HS-5 (cell line): ENCODE measurements at regions not wholly inside any gene's neighbourhood (a gene's known extent, or its start where the extent isn't known, plus 50 kb on each side); places are given as distances from the start of the nearest gene placed in this dataset.

Source experiments
- DNase-seq: peaks from one replicate; pipeline ENCODE4 v3.0.0-alpha.2; 2012; ENCODE audit warnings: low read depth

- DNase-seq, result no peak
Observed at GRCh38 chr2:128983094-128983493, 664.4 kb upstream of the HS6ST1 start.

DNA sequence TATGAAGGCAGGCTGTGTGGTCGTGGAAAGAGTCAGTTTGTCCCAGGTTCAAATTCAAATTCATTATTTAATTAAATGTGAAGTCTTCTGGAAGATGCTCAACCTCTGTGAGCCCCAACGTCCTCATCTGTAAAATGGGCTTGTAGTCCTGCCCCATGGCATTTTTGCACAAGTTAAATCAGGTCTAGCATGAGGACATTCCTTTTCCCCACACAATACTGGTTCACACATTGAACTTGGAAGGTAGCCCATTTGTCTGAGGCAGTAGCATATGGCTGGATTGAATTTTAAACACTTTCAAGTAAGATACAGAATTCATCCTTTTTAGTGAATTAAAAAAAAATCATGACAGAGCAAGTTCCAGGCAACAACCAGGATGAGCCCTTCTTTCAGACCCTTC is 665.4 kb upstream of the HS6ST1 start:
- no peak for DNase-seq

- no peak for DNase-seq
Observed at GRCh38 chr2:128984855-128985254, 666.2 kb upstream of the HS6ST1 start.

- DNase-seq, result no peak
Observed at GRCh38 chr2:128986026-128986715, 667.5 kb upstream of the HS6ST1 start.

GRCh38 chr2:128986867-128987268 is 668.2 kb upstream of the HS6ST1 start:
- DNase-seq, result no peak

DNA sequence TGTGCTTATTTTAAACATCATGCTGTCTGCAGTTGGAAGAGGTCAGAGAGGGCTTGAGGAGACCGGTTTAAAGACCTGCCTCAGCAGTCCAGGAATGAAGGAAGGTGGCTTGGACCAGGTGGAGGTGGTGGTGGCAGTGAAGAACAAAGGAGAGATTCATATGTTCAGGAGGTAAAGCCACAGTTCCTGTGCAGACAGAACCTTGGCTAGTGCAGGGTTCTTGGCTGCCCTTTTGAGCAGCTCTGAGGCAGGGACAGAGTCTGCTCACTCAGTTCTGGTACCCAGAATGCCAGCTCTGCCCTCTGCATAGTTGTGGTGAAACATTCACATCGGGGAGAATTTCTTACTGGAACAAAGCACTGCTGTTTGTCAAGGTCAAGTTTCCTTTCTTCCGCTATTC is 669.7 kb upstream of the HS6ST1 start:
- no peak for DNase-seq

- no peak for DNase-seq
Observed at GRCh38 chr2:128988967-128989366, 670.3 kb upstream of the HS6ST1 start.

DNA sequence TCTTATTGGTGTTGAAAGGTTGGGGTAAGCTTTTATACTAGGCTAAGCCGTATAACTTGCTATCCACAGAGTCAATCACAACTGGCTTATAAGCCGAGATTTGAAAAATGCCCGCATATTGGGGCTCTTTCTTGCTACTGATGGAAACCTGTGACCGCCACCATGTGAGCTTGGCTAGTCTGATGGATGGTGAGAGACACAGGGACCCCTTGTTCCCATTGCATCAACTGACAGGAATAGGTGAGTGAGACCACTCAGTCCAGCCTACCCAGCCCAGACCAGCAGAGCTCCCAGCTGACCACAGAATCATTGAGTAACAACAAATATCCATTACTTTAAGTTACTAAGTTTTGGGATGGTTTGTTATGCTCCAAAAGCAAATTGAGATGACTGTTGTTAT is 676.4 kb upstream of the HS6ST1 start:
- DNase-seq, result no peak

DNA sequence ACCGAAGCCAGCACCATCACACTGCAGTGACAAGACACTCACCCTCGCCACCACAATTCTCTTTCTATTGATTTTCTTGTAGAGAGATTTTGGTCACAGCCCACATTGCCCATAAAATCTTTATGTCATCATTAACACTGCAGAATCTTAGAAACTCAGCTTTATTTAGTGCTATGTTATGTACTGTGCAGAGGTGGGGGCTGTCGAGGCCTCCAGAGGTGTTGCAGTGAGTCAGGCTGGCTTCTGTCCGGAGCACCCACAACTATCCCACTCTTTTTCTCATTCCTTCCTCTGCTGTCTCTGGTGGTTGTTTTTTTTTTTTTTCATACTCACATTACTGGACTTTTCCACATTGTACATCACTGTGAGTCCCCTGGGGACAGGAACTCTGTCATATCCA is 677.4 kb upstream of the HS6ST1 start:
- no peak for DNase-seq

DNA sequence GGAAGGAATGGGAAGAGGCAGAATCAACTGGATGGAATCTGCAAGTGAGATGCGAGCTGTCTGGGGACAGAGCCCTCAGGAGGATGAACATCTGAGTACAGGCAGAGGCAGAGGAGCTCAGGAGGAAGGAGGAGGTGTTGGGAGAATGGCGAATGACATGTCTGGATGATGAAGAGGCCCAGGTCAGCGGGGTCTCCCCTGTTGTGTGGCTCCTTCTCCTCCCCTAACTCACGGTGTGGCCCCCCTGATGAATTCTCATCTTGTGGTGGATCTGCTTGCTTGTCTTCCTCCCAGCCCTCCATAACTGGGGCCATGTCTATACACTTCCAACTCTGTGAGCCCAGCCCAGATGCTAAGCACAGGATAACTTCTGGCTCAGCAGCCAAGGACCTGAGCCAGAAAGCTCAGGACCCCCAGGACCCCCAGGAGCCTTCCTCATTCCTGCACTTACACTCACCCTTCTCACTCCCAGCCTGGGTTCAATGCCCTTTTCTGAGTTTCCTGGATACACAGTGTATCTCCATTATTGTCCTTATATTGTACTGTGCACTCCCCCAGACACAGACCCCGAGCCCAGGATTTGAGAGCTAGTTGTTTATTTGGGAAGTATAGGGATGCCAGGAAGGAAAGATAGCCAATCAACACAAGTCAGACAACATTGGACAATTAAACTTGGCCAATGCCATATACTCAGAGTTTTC is 678.6 kb upstream of the HS6ST1 start:
- DNase-seq, result no peak

- DNase-seq, result no peak
Observed at GRCh38 chr2:129001926-129002325, 683.3 kb upstream of the HS6ST1 start.

DNA sequence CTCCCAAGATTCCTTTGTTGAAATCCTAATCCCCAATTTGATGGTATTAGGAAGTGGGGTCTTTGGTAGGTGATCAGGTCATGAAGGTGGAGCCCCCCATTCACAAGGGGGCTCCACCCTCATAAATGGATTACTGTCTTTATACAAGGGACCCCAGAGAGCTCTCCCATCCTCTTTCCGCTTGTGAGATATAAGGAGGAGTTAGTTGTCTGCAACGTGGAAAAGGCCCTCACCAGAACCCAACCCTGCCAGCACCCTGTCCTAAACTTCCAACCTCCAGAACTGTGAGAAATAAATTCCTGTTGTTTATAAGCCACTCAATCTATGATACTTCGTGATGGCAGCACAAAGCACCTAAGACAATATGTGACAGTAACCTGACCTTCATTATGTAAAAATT is 684.1 kb upstream of the HS6ST1 start:
- DNase-seq, result no peak

DNA sequence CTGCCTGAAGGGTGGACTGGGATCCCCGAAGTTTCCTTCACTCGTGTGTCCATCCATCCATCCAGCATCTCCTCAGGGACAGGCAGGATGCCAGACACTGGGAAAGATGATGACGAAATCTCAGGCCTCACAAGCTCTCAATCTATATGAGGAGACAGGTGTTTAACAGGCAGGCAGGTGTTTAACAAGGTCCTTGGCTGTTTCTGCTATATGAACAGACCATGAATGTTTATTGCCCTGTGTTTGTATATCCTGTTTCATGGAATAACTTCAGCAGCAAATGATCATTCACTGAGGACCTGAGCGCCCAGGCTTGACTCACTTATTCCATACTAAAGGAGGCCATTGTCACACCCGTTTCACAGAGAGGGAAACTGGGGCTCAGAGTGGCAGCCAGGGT is 685.8 kb upstream of the HS6ST1 start:
- no peak for DNase-seq

GRCh38 chr2:129004940-129005490 is 686.3 kb upstream of the HS6ST1 start:
- DNase-seq, result no peak

DNA sequence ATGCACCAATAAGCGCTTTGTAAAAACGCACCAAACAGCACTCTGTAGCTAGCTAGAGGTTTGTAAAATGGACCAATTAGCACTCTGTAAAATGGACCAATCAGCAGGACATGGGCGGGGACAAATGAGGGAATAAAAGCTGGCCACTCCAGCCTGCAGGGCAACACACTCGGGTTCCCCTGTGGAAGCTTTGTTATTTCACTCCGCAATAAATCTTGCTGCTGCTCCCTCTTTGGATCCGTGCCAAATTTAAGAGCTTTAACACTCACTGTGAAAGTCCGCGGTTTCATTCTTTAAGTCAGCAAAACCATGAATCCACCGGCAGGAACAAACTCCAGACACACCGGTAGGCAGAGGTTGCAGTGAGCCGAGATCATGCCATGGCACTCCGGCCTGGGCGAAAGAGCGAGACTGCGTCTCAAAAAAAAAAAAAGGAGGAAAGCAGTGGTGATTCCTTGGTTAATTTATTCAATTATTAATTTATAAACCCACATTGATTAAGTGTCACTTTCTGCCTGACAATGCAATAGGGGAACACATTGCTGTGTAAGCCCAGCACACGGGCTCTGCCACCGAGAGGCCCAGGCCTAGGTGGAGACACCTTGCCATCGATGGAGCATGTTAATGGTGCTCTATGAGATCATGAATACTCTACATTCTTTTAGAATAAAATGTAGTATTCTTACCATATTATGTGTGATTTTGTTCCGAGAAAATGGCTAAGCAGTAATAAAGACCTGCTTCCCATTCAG is 687.6 kb upstream of the HS6ST1 start:
- DNase-seq, result no peak

DNA sequence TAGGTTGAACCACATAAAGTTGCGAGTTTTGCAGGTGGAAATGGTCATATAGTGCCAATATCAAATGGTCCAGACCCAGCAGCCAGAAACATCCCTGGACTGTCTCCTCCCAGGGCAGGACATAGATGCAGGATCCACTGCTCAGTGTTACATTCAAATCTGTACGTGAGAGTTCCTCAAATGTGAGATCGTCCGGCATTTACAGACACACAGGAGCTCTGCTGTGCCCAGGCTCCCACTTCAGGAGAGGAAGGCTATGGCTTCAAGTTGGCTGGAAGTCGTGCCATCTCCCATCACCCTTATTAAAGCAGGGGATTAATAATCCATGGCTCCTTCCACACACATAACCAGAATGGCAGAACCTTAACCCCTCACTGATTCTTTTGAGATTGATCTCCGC is 688.2 kb upstream of the HS6ST1 start:
- DNase-seq, result no peak

GRCh38 chr2:129008055-129008880 is 689.6 kb upstream of the HS6ST1 start:
- no peak for DNase-seq

DNA sequence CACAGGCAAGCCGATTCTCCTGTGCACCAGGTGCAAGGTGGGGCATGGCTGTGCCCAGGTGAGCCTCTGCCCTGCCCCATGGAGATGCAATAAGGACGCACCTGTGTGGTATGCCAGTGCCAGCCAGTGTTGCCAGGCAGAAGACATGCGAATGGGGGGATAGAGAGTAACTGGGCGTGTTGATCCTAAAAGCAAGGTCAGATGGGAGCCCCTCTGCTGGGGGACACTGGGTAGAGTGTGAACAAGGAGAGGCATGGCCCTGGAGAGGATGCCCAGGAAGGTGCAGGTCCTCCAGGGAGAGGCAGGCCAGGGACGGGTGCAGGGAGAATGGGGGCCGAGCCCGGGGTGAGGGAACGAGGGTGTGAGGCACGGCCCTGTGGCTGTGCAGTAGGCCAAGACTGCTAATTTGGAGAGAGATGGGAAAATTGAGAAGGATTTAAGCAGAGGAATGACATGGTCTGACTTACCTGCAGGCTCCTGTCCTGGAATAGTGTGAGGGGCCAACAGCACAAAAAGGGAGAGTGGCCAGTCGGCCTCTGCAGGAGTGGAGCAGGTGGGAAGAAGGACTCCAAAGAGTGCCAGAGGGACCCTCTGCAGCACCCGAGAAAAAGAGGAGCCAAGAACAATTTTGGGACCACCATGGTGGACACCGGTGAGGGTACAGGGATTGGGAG is 690.4 kb upstream of the HS6ST1 start:
- no peak for DNase-seq

- DNase-seq, result no peak
Observed at GRCh38 chr2:129009555-129010146, 691.0 kb upstream of the HS6ST1 start.

- DNase-seq, result no peak
Observed at GRCh38 chr2:129010262-129010661, 691.6 kb upstream of the HS6ST1 start.

DNA sequence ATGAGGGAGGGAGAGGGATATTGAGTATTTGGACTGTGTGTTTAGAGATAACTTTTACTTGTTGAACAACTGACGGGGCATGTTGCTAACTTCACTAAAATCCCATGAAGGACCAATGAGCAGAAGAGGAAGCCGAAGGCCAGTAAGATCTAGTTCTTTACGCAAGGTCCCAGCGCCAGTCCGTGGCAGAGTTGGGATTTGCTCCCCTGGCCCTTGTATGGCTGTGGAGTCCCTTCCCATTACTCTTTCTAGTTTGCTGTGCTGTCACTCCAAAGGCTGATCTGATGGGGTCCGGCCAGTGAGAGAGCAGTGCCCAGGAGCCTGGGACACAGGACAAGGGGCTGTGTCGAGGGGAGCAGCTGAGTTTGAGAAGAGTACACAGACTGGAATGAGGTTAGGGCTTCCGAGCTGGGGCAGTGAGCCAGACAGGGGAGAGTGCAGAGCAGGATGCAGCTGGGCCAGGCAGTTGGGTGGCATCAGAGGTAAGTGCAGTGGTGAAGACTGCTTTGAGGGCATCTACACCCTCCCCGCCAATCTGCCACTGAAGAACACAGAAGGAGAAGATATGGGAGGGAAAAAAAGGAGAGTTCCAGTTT is 692.9 kb upstream of the HS6ST1 start:
- no peak for DNase-seq
